Kidney epithelial cell (primary cell): ENCODE measurements at regions not wholly inside any gene's neighbourhood (a gene's known extent, or its start where the extent isn't known, plus 50 kb on each side); places are given as distances from the start of the nearest gene placed in this dataset.
"Not testable (repeated sequence)": the region's sequence is repeated elsewhere in the genome, so short reads cannot be mapped to it uniquely, and the experiment has no call there.

Source experiments
- DNase-seq: peaks from one replicate; pipeline ENCODE4 v3.0.0-alpha.2; 2010; ENCODE audit warnings: low read depth
- H3K27me3 ChIP-seq: 2 replicates; pipeline ENCODE4 v1.6.0; 2011; ENCODE audit warnings: low read length; ENCODE audit not compliant: control insufficient read depth, insufficient read depth
- H3K36me3 ChIP-seq: 2 replicates; pipeline ENCODE4 v1.5.1; 2011; ENCODE audit warnings: low read length; ENCODE audit not compliant: control insufficient read depth, insufficient read depth
- H3K4me3 ChIP-seq: 2 replicates; pipeline ENCODE4 v1.5.1; 2011; ENCODE audit warnings: low read depth, mild to moderate bottlenecking, control low read depth, low read length
- TF ChIP-seq, protein P1 (sequence below): IDR thresholded peaks from 2 replicates; pipeline ENCODE4 v1.5.1; 2011; ENCODE audit warnings: mild to moderate bottlenecking, moderate library complexity, low read length, control low read depth, inconsistent platforms; ENCODE audit not compliant: insufficient read depth, poor library complexity, severe bottlenecking

- Histone ChIP-seq H3K36me3 (no peaks in the 10 kb centered on the region), H3K27me3 (no peaks in the 10 kb centered on the region), H3K4me3 (no peak overlapping the region)
- peak; percentile 96 for DNase-seq
- TF ChIP-seq, protein P1, sequence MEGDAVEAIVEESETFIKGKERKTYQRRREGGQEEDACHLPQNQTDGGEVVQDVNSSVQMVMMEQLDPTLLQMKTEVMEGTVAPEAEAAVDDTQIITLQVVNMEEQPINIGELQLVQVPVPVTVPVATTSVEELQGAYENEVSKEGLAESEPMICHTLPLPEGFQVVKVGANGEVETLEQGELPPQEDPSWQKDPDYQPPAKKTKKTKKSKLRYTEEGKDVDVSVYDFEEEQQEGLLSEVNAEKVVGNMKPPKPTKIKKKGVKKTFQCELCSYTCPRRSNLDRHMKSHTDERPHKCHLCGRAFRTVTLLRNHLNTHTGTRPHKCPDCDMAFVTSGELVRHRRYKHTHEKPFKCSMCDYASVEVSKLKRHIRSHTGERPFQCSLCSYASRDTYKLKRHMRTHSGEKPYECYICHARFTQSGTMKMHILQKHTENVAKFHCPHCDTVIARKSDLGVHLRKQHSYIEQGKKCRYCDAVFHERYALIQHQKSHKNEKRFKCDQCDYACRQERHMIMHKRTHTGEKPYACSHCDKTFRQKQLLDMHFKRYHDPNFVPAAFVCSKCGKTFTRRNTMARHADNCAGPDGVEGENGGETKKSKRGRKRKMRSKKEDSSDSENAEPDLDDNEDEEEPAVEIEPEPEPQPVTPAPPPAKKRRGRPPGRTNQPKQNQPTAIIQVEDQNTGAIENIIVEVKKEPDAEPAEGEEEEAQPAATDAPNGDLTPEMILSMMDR, result no peak
Observed at GRCh38 chr16:24645739-24646645, 83.5 kb upstream of the TNRC6A start.

- no peak for DNase-seq
- no peaks in the 10 kb centered on the region for H3K36me3 ChIP-seq
- TF ChIP-seq, protein P1, result no peak
- no peaks in the 10 kb centered on the region for H3K27me3 ChIP-seq
- no peak overlapping the region for H3K4me3 ChIP-seq
Observed at GRCh38 chr16:24646646-24646995, 82.8 kb upstream of the TNRC6A start.

GRCh38 chr16:24652209-24652712 is 77.2 kb upstream of the TNRC6A start:
- no peak for DNase-seq
- Histone ChIP-seq H3K27me3 (no peaks in the 10 kb centered on the region), H3K4me3 (no peak overlapping the region), H3K36me3 (no peaks in the 10 kb centered on the region)
- TF ChIP-seq, protein P1, result no peak

- no peaks in the 10 kb centered on the region for H3K27me3 ChIP-seq
- DNase-seq, result no peak
- no peaks in the 10 kb centered on the region for H3K36me3 ChIP-seq
- TF ChIP-seq, protein P1, result no peak
- H3K4me3 ChIP-seq, result no peak overlapping the region
Observed at GRCh38 chr16:24652803-24653202, 76.6 kb upstream of the TNRC6A start.

DNA sequence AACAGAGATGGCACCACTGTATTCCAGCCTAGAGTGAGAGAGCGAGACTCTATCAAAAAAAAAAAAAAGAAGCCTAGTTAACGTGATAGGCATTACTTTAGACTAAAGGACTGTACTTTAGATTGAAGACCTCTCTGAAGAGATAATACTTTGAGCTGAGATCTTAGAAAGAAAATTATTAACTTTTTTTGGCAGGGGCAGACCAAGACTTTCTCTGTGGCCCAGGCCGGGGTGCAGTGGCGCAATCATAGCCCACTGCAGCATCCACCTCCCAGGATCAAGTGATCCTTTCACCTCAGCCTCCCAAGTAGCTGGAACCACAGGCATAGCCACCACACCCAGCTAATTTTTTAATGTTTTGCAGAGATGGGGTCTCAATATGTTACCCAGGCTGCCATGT is 75.7 kb upstream of the TNRC6A start:
- Histone ChIP-seq H3K36me3 (no peaks in the 10 kb centered on the region), H3K27me3 (no peaks in the 10 kb centered on the region), H3K4me3 (no peak overlapping the region)
- TF ChIP-seq, protein P1, result no peak
- no peak for DNase-seq

DNA sequence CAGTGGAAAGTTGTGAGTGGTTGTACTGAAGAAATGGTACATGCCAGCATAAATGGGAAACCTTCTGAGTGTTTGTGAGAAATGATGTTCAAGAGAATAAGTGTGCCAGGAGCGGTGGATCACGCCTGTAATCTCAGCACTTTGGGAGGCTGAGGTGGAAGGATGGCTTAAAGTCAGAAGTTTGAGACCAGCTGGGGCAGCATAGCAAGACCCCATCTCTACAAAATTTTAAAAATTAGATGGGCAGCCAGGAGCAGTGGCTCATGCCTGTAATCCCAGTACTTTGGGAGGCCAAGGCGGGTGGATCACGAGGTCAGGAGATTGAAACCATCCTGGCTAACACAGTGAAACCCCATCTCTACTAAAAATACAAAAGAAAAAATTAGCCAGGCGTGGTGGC is 63.5 kb upstream of the TNRC6A start:
- H3K4me3 ChIP-seq, H3K36me3 ChIP-seq, H3K27me3 ChIP-seq, DNase-seq: not testable (repeated sequence)
